SK-N-SH treated with all-trans-retinoic acid at 6 μM for 48 hours (cell line): ENCODE measurements at regions not wholly inside any gene's neighbourhood (a gene's known extent, or its start where the extent isn't known, plus 50 kb on each side); places are given as distances from the start of the nearest gene placed in this dataset.

Experiments used
- ATAC-seq: fragments of 200-7000 bp; cut with Tn5 transposase; 3 replicates; pipeline ENCODE4 v1.9.1; 2020; ENCODE audit warnings: mild to moderate bottlenecking, moderate library complexity
- ARNTL ChIP-seq: fragments of 450-650 bp; formaldehyde crosslinking; IDR thresholded peaks from 2 replicates; pipeline ENCODE4 v1.5.0; 2020; ENCODE audit warnings: low read depth, mild to moderate bottlenecking, moderate library complexity, borderline replicate concordance
- CSDC2 ChIP-seq: fragments of 250-450 bp; sonication (Bioruptor Pico); IDR thresholded peaks from 2 replicates; pipeline ENCODE4 v1.5.0; 2020; ENCODE audit warnings: mild to moderate bottlenecking, moderate library complexity
- ESRRG ChIP-seq: fragments of 250-450 bp; sonication (Bioruptor Pico); IDR thresholded peaks from 2 replicates; pipeline ENCODE4 v1.6.1; 2021; ENCODE audit warnings: mild to moderate bottlenecking
- GLIS3 ChIP-seq: fragments of 250-450 bp; sonication (Bioruptor Pico); IDR thresholded peaks from 2 replicates; pipeline ENCODE4 v1.5.0; 2020; ENCODE audit warnings: mild to moderate bottlenecking, moderate library complexity
- ISL1 ChIP-seq: fragments of 250-450 bp; sonication (Bioruptor Pico); IDR thresholded peaks from 2 replicates; pipeline ENCODE4 v2.1.2; 2022; ENCODE audit warnings: mild to moderate bottlenecking, moderate library complexity
- OSR1 ChIP-seq: fragments of 250-450 bp; sonication (Bioruptor Pico); IDR thresholded peaks from 2 replicates; pipeline ENCODE4 v1.8.0; 2022; ENCODE audit warnings: moderate library complexity, mild to moderate bottlenecking, inconsistent platforms
- PPARA ChIP-seq: fragments of 250-450 bp; sonication (Bioruptor Pico); IDR thresholded peaks from 2 replicates; pipeline ENCODE4 v1.5.0; 2020; ENCODE audit warnings: mild to moderate bottlenecking, borderline replicate concordance
- RARB ChIP-seq: fragments of 250-450 bp; sonication (Bioruptor Pico); IDR thresholded peaks from 2 replicates; pipeline ENCODE4 v1.8.0; 2021; ENCODE audit warnings: mild to moderate bottlenecking, moderate library complexity
- SNAI2 ChIP-seq: fragments of 250-450 bp; sonication (Bioruptor Pico); IDR thresholded peaks from 2 replicates; pipeline ENCODE4 v1.5.0; 2020; ENCODE audit warnings: mild to moderate bottlenecking, moderate library complexity
- TCF4 ChIP-seq: fragments of 250-450 bp; sonication (Bioruptor Pico); IDR thresholded peaks from 2 replicates; pipeline ENCODE4 v1.8.0; 2021; ENCODE audit warnings: mild to moderate bottlenecking, moderate library complexity, borderline replicate concordance
- TOX ChIP-seq: fragments of 250-450 bp; sonication (Bioruptor Pico); IDR thresholded peaks from 2 replicates; pipeline ENCODE4 v1.8.0; 2021; ENCODE audit warnings: mild to moderate bottlenecking, moderate library complexity, borderline replicate concordance
- ZC3H10 ChIP-seq: fragments of 250-450 bp; sonication (Bioruptor Pico); IDR thresholded peaks from 2 replicates; pipeline ENCODE4 v1.5.1; 2021; ENCODE audit warnings: mild to moderate bottlenecking, moderate library complexity
- ZFP3 ChIP-seq: fragments of 250-450 bp; sonication (Bioruptor Pico); IDR thresholded peaks from 2 replicates; pipeline ENCODE4 v1.5.0; 2020; ENCODE audit warnings: mild to moderate bottlenecking, moderate library complexity
- ZFP30 ChIP-seq: fragments of 450-650 bp; formaldehyde crosslinking; IDR thresholded peaks from 2 replicates; pipeline ENCODE4 v1.5.0; 2022; ENCODE audit warnings: mild to moderate bottlenecking, moderate library complexity
- ZNF565 ChIP-seq: fragments of 450-650 bp; formaldehyde crosslinking; conservative IDR thresholded peaks from 2 replicates; pipeline ENCODE4 v1.5.0; 2020; ENCODE audit warnings: low read depth, mild to moderate bottlenecking, moderate library complexity
- ZNF70 ChIP-seq: fragments of 450-650 bp; formaldehyde crosslinking; IDR thresholded peaks from 2 replicates; pipeline ENCODE4 v1.5.0; 2020; ENCODE audit warnings: mild to moderate bottlenecking, moderate library complexity
- ZNF8 ChIP-seq: fragments of 450-650 bp; formaldehyde crosslinking; IDR thresholded peaks from 2 replicates; pipeline ENCODE4 v1.5.0; 2020; ENCODE audit warnings: mild to moderate bottlenecking, moderate library complexity
- TF ChIP-seq, protein P1 (sequence below): fragments of 250-450 bp; sonication (Bioruptor Pico); IDR thresholded peaks from 2 replicates; pipeline ENCODE4 v1.5.0; 2020; ENCODE audit warnings: mild to moderate bottlenecking, moderate library complexity
- TF ChIP-seq, protein P2 (sequence below): fragments of 250-450 bp; sonication (Bioruptor Pico); IDR thresholded peaks from 2 replicates; pipeline ENCODE4 v1.5.1; 2020; ENCODE audit warnings: low read depth, mild to moderate bottlenecking, moderate library complexity
- TF ChIP-seq, protein P3 (sequence below): fragments of 250-450 bp; sonication (Bioruptor Pico); IDR thresholded peaks from 2 replicates; pipeline ENCODE4 v1.8.0; 2021; ENCODE audit warnings: low read depth, mild to moderate bottlenecking, moderate library complexity, borderline replicate concordance
- TF ChIP-seq, protein P4 (sequence below): fragments of 250-450 bp; sonication (Bioruptor Pico); IDR thresholded peaks from 2 replicates; pipeline ENCODE4 v1.8.0; 2020; ENCODE audit warnings: mild to moderate bottlenecking, moderate library complexity, borderline replicate concordance
- TF ChIP-seq, protein P5 (sequence below): fragments of 250-450 bp; sonication (Bioruptor Pico); IDR thresholded peaks from 2 replicates; pipeline ENCODE4 v1.5.1; 2021; ENCODE audit warnings: mild to moderate bottlenecking, moderate library complexity

DNA sequence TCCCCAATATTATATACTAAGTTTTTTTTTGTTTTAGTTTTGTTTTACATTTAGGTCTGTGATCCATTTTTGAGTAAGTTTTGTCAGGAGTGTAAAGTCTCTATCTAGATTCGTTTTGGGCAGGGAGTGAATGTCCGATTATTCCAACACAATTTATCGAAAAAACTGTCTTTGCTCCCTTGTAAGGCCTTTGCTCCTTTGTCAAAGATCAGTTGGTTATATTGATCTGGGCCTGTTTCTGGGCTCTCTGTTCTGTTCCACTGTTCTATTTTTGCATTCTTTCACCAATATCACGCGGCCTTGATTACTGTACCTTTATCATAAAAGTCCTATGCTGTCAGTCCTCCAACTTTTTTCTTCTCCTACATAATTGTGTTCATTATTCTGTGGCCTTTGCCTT is 276.5 kb upstream of the ZC3H15 start (continued):
- TF ChIP-seq, protein P1, sequence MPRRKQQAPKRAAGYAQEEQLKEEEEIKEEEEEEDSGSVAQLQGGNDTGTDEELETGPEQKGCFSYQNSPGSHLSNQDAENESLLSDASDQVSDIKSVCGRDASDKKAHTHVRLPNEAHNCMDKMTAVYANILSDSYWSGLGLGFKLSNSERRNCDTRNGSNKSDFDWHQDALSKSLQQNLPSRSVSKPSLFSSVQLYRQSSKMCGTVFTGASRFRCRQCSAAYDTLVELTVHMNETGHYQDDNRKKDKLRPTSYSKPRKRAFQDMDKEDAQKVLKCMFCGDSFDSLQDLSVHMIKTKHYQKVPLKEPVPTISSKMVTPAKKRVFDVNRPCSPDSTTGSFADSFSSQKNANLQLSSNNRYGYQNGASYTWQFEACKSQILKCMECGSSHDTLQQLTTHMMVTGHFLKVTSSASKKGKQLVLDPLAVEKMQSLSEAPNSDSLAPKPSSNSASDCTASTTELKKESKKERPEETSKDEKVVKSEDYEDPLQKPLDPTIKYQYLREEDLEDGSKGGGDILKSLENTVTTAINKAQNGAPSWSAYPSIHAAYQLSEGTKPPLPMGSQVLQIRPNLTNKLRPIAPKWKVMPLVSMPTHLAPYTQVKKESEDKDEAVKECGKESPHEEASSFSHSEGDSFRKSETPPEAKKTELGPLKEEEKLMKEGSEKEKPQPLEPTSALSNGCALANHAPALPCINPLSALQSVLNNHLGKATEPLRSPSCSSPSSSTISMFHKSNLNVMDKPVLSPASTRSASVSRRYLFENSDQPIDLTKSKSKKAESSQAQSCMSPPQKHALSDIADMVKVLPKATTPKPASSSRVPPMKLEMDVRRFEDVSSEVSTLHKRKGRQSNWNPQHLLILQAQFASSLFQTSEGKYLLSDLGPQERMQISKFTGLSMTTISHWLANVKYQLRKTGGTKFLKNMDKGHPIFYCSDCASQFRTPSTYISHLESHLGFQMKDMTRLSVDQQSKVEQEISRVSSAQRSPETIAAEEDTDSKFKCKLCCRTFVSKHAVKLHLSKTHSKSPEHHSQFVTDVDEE (CRISPR knock-in tag) = no peak
- no peak for TF ChIP-seq ZFP3 (CRISPR knock-in tag)

DNA sequence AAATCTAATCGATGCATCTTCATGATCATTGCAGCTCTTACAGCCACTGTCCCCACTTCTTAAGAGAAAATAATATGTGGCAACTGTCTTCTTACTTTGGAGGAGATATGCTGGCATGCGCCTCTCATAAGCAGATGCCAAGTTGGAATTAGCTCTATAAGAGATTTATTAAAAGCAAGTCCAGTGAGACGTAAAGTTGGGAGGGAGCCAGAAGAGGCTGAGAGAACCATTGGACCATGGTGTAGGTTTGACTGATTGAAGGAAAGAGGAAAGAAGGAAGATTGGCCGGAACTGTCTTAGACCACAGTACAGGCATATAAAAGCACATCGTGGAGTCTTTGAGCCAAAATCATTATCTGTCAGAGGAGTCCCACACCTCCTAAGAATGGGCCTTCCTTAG is 265.7 kb upstream of the ZC3H15 start:
- TF ChIP-seq ZC3H10 (CRISPR knock-in tag) (no peak), ZNF565 (no peak), PPARA (CRISPR knock-in tag) (no peak), TCF4 (no peak), TOX (CRISPR knock-in tag) (no peak)
- TF ChIP-seq, all 23 proteins: peak for 0
- no peak for ATAC-seq

DNA sequence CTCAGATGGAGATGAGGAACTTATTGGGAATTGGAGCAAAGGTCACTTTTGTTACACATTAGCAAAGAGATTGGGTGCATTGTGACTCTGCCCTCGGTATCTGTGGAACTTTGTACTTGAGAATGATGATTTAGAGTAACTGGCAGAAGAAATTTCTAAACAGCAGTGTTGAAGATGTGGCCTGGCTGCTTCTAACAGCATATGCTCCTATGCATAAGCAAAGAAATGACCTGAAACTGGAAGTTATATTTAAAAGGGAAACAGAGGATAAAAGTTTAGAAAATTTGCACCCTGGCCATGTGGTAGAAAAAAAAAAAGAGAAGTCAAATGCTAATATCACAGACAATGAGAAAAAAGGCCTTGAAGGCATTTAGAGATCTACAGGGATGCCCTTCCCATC is 256.8 kb upstream of the ZC3H15 start:
- TF ChIP-seq PPARA (CRISPR knock-in tag) = no peak
- no peak for TF ChIP-seq ZNF70 (CRISPR knock-in tag)
- TF ChIP-seq RARB (CRISPR knock-in tag) = no peak
- no peak for TF ChIP-seq ISL1
- no peak for TF ChIP-seq TOX (CRISPR knock-in tag)
- no peak for TF ChIP-seq TCF4
- TF ChIP-seq, protein P2, sequence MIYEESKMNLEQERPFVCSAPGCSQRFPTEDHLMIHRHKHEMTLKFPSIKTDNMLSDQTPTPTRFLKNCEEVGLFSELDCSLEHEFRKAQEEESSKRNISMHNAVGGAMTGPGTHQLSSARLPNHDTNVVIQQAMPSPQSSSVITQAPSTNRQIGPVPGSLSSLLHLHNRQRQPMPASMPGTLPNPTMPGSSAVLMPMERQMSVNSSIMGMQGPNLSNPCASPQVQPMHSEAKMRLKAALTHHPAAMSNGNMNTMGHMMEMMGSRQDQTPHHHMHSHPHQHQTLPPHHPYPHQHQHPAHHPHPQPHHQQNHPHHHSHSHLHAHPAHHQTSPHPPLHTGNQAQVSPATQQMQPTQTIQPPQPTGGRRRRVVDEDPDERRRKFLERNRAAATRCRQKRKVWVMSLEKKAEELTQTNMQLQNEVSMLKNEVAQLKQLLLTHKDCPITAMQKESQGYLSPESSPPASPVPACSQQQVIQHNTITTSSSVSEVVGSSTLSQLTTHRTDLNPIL (CRISPR knock-in tag) = no peak
- no peak for TF ChIP-seq GLIS3 (CRISPR knock-in tag)
- TF ChIP-seq SNAI2 = no peak
- no peak for TF ChIP-seq ARNTL (CRISPR knock-in tag)
- TF ChIP-seq OSR1 (CRISPR knock-in tag) = no peak
- TF ChIP-seq, protein P3, sequence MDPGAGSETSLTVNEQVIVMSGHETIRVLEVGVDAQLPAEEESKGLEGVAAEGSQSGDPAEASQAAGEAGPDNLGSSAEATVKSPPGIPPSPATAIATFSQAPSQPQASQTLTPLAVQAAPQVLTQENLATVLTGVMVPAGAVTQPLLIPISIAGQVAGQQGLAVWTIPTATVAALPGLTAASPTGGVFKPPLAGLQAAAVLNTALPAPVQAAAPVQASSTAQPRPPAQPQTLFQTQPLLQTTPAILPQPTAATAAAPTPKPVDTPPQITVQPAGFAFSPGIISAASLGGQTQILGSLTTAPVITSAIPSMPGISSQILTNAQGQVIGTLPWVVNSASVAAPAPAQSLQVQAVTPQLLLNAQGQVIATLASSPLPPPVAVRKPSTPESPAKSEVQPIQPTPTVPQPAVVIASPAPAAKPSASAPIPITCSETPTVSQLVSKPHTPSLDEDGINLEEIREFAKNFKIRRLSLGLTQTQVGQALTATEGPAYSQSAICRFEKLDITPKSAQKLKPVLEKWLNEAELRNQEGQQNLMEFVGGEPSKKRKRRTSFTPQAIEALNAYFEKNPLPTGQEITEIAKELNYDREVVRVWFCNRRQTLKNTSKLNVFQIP (CRISPR knock-in tag) = no peak
- TF ChIP-seq, protein P4, sequence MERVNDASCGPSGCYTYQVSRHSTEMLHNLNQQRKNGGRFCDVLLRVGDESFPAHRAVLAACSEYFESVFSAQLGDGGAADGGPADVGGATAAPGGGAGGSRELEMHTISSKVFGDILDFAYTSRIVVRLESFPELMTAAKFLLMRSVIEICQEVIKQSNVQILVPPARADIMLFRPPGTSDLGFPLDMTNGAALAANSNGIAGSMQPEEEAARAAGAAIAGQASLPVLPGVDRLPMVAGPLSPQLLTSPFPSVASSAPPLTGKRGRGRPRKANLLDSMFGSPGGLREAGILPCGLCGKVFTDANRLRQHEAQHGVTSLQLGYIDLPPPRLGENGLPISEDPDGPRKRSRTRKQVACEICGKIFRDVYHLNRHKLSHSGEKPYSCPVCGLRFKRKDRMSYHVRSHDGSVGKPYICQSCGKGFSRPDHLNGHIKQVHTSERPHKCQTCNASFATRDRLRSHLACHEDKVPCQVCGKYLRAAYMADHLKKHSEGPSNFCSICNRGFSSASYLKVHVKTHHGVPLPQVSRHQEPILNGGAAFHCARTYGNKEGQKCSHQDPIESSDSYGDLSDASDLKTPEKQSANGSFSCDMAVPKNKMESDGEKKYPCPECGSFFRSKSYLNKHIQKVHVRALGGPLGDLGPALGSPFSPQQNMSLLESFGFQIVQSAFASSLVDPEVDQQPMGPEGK (CRISPR knock-in tag) = no peak
- no peak for TF ChIP-seq ZNF8 (CRISPR knock-in tag)
- TF ChIP-seq CSDC2 (CRISPR knock-in tag) = no peak
- no peak for TF ChIP-seq ZFP30 (CRISPR knock-in tag)

DNA sequence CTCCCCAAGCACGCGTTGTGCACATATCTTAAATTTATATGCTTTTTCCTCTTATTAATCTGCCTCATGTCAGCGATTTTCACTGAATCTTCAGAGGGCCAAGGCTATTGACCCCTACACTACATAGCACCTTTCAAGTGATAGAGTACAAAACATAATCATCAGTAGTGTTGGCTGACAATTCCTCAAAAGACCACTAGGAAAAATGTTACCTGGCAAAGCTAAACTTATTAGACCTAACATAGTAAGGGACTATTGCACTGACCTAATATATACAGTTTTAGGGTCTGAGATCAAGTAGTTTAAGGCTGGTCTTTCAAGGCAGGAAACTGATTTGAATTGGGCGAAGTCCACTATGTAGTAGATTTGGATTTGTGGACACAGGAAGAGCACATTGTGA is 244.2 kb upstream of the ZC3H15 start:
- no peak for ATAC-seq
- TF ChIP-seq ZFP3 (CRISPR knock-in tag) = no peak
- no peak for TF ChIP-seq ZC3H10 (CRISPR knock-in tag)
- TF ChIP-seq, protein P5, sequence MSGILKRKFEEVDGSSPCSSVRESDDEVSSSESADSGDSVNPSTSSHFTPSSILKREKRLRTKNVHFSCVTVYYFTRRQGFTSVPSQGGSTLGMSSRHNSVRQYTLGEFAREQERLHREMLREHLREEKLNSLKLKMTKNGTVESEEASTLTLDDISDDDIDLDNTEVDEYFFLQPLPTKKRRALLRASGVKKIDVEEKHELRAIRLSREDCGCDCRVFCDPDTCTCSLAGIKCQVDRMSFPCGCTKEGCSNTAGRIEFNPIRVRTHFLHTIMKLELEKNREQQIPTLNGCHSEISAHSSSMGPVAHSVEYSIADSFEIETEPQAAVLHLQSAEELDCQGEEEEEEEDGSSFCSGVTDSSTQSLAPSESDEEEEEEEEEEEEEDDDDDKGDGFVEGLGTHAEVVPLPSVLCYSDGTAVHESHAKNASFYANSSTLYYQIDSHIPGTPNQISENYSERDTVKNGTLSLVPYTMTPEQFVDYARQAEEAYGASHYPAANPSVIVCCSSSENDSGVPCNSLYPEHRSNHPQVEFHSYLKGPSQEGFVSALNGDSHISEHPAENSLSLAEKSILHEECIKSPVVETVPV = no peak
- TF ChIP-seq SNAI2 = no peak
- TF ChIP-seq, protein P1 (CRISPR knock-in tag) = no peak
- no peak for TF ChIP-seq GLIS3 (CRISPR knock-in tag)
- no peak for TF ChIP-seq ESRRG (CRISPR knock-in tag)
- TF ChIP-seq, protein P4 (CRISPR knock-in tag) = no peak
- TF ChIP-seq ARNTL (CRISPR knock-in tag) = no peak
- TF ChIP-seq OSR1 (CRISPR knock-in tag) = no peak

More for the DNA sequence above, 256.8 kb upstream of the ZC3H15 start:
- no peak for ATAC-seq
